Dermis microvascular lymphatic vessel endothelial cell (primary cell): ENCODE measurements at regions not wholly inside any gene's neighbourhood (a gene's known extent, or its start where the extent isn't known, plus 50 kb on each side); places are given as distances from the start of the nearest gene placed in this dataset.
"Not testable (repeated sequence)": the region's sequence is repeated elsewhere in the genome, so short reads cannot be mapped to it uniquely, and the experiment has no call there.

Source experiments
- DNase-seq, 2 donors: peaks; one replicate each; pipeline versions ENCODE4 v3.0.0 to v3.0.0-alpha.2; 2010; ENCODE audit warnings: low read depth in 2 of 2

DNA sequence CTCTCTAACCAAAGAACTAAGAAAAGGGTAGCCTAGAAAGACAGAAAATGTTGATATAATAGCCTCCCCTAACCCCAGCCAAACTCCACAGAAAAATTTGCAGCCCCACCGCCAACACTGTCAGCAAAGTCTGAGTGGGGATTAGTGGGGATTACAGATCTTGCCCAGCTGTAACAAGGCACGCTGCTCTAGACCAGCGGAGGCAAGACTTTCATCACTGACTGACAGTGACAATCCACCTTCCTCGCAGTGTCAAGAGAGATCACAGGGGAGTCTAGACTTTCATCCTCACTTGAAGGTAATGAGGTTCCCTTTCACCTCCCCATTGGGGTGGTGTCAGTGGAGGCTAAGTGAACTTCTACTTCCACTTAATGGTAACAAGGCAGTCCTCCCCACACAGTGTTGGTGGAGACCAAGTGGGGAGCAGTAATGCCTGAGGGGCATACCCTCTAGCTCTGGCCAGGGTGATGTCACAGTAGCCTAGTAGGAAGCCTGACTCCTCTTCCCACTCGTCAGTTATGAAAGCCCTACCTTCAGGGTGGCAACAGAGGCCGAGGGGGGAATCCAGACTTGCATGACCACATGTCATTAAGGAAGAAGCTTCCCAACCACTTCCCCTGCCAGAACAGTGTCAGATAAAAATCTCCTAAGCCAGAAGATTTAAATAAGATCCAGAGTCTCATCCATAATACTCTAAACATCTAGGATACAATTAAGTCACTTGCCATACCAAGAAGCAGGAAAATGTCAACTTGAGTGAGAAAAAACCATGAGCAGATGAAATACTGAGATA lies 91.7 kb upstream of the RASSF8 start:
- no peak for DNase-seq

DNA sequence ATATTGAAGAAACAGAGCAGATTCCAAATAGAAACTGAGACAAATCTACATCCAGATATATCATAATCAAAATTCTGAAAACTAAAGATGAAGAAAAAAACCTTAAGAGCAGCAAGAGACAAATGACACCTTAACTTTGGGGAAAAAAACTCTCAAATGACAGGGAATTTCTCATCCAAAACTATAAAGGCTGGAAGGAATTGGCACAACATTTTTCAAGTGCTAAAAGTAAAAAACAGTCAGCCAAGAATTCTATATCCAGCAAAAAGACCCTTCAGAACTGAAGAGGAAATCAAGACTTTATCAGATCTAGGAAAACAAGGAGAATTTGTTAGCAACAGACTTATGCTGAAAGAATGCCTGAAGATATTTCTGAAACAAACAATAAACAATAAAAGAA lies 90.3 kb upstream of the RASSF8 start:
- DNase-seq, result no peak

DNA sequence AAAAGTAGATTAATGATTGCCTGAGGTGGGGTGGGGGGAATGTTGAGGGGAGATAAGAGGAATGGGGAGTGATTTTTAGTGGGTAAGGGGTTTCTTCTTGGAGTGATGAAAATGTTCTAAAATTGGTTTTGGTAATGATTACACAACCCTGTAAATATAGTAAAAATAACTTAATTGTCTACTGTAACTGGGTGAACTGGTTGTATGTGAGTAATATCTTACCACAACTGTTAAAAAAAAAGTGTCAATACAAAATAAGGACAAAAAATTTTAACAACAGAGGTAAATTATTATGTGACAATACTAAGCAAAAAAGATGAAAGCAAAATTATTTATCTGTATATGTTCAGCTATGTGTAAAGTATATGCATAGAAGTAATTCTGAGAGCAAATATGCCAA lies 86.3 kb upstream of the RASSF8 start:
- DNase-seq, result no peak

DNA sequence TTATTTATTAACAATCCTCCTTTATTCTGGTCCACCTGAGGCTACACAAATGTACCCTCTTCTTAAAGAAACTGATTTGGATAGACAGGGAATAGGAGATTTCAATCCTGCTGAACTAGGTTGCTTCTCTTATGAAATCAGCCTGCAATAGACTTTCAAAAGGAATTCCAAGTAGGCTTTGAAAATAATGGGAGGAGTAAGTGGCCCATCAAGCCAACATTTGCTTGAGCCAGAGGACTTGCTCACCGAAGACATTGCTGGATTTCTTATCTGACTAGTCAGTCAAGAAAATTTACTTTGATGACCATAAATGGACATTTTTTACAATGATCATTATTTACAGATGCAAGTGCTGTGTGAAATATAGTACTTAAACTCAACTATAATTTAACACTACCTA lies 82.8 kb upstream of the RASSF8 start:
- DNase-seq, result no peak

- no peak for DNase-seq
These were observed 82.0 kb upstream of the RASSF8 start for GRCh38 chr12:25876383-25877045.

DNA sequence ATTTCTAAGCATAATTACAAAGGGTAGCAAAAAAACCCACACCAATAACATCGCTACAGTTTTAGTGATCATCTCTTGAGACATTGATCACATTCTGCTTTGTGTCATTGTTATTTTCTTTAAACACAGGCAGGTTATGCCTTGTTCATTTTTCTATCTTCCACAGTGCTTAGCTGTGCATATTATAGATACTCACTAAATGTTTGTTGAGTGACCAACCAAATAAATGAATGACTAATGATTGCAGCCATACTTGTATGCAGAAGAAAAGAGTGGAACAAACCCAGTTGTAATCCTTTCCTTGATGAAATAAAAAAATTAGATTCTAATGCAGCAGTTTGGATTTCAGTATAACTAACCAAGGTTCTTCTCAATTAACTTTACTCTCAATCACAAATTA lies 81.0 kb upstream of the RASSF8 start:
- no peak for DNase-seq

- no peak for DNase-seq
These were observed 76.2 kb upstream of the RASSF8 start for GRCh38 chr12:25882266-25882665.

DNA sequence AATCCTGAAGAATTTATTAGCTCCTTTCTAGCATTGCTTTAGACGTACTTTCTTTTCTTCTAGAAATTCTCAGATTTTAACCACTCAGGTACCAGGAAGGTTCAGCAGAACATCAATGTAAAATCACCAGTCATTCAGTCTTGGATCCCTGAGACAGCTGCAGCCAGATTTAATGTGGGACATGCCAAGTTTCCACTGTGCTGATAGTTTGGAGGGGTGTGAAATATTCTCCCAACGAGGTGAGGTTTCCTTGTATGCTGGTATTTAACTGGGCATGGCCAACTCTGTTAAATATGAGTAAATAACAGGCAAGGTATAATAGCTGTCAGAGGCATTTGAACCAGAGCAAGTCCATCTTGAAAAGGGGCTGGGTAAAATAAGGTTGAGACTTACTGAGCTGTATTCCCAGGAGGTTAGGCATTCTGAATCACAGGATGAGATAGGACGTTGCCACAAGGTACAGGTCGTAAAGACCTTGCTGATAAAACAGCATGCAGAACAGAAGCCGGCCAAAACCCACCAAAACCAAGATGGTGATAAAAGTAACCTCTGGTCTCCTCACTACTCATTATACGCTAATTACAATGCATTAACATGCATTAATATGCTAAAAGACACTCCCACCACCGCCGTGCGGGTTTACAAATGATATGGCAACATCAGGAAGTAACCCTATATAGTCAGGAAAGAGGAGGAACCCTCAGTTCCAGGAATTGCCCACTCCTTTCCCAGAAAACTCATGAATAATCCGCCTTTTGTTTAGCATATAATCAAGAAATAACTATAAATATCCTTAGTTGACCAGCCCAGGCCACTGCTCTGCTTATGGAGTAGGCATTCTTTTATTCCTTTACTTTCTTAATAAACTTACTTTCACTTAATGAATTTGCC lies 75.2 kb upstream of the RASSF8 start:
- DNase-seq, result no peak

GRCh38 chr12:25884024-25884919 lies 74.2 kb upstream of the RASSF8 start:
- no peak for DNase-seq

GRCh38 chr12:25884920-25885234 lies 73.6 kb upstream of the RASSF8 start:
- DNase-seq, result no peak

- DNase-seq, result no peak
These were observed 72.1 kb upstream of the RASSF8 start for GRCh38 chr12:25886396-25886795.

DNA sequence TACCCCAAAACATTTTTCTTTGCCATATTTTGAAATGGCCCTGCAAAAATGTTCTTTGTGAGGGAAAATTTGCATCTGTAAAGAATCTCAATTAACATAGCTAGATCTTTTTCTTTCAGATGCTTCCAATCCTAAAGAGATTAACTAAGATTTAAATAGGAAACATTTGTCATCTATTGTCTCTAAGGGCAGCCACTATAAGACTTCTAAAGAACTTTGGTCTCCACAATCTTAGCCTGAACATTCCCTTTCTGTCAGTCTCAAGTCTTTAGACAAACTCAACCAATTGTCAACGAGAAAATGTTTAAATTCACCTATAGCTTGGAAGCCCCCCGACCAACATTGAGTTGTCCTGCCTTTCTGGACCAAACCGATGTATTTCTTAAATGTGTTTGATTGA lies 71.1 kb upstream of the RASSF8 start:
- DNase-seq, result no peak

DNA sequence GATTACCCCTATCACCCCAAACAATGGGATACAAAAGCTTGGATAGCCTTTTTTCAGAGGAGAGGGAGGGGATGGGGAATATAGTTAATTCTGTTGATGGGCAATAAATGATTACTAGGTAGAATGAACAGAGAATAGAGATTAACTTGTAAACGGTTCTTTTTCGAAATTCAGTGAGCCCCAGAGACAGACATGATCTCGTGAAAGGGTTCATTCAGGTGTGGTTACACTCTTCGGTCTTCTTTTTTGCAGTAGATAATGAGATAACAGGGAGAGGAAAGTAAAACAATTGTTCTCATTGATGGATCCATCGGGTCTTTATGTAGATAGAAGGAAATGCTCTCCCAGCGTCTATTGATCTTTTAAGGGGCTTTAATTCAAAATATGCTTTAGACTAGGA lies 69.3 kb upstream of the RASSF8 start:
- no peak for DNase-seq

DNA sequence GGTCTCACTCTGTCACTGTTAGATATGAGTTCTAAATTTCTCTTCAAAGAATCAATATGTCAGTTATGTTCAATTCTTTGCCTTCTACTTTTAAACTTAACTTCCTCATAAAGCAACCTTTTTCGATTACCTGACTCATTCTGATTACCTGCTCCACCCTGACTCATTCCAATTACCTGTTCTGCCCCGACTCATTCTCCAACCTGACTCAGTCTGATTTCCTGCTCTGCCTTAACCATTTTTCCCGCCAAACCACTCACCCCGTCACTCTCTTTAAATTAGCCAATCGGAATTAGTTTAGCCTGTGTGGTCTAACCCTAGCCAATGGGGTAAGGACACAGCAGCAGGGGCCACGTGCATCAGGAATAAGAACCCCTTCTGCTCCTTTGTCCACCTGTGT lies 67.4 kb upstream of the RASSF8 start:
- DNase-seq, result not testable (repeated sequence)

DNA sequence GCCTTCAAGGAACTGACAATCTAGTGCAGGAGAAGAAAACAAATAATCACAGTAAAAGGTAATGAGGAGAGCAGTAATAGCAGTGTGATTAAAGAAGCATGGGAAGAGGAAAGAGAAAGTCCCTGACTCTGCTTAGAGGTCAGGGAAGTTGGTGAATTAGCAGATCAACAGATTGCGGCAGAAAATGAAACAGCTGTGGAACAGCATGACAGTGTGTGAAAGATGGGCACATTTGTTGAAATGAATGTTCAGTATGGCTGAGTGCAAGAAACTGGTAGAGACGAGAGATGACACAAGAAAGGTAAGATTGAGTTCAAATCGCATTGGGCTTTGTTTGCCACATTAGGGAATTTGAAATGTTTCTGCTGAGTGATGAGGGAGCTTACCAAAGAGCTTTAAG lies 63.7 kb upstream of the RASSF8 start:
- DNase-seq, result no peak

DNA sequence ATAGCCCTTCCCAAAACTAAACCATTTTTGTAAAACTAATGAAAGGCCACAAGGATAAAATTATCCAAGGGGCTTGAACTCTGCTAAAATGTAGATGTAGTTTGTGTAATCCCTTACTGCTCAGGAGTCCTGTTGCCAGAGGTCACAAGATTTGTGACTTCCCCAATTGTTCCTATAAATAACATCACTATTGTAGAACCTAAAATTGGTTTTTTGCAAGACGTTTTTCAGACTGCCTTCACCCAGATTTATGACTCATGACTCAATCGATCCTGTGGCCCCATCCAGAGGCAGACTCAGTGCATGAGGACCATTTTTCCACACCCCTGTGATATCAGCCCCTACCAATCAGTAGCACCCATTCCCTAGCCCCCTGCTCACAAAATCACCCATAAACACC lies 61.5 kb upstream of the RASSF8 start:
- no peak for DNase-seq

DNA sequence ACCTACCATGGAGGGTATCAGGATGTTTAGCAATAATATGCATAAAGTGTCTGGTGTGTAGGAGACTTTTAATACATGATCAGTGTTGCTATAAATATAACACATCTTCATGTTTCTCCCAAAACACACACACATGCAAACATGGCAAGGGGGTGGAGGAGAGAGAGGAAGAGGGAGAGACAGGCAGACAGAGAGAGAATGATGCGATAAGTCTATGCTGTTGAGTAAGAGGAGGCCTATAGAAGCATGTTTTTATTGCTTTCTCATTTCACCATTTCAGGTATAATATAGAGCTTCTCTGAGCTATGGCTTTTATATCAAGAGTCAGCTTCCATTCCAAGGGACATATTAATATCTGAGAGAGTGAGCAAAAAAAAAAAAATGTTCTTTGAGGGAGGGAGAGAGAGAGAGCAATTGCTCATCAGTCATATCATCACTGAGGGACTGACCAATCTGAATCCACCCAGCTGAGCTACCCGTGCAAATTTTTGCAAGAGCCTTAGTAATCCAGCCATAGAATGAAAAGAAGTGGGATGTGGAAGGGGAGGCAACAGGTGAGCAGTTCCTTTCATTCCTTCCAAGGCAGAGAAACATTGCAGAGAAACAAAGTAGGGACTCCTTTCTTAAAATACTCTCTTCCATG lies 54.8 kb upstream of the RASSF8 start:
- DNase-seq, result no peak

DNA sequence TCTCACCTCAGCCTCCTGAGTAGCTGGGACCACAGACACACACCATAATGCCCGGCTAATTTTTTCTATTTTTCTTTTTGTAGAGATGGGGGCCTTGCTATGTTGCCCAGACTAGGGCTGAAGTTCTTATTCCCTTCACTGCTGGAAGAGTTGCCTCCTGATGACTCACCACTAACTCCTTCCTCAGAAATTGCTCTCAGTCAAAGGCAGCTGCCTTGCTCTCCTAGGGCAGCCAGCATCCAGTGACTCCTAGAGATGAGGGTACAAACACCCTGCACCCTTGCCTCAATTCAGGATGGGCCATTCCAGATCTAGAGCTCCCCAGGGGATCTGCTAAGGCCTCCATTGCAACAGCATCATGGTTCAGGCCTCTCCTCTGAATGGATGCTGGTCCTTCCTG lies 54.0 kb upstream of the RASSF8 start:
- no peak for DNase-seq

GRCh38 chr12:25906651-25907340 lies 51.7 kb upstream of the RASSF8 start:
- no peak for DNase-seq
